HepG2 (cell line): ENCODE measurements at regions not wholly inside any gene's neighbourhood (a gene's known extent, or its start where the extent isn't known, plus 50 kb on each side); places are given as distances from the start of the nearest gene placed in this dataset.

Experiments
- ATAC-seq: fragments of 200-7000 bp; cut with Tn5 transposase; 3 replicates; pipeline ENCODE4 v1.9.1; 2020; ENCODE audit warnings: mild to moderate bottlenecking, moderate library complexity
- BruUV-seq: library from RNA; stranded (reverse); fragments of 400-500 nt; replicated peaks from 2 replicates; lab custom pipeline; 2021; lab: Mats Ljungman, UMichigan
- CTCF ChIA-PET: fragments of 300-600 bp; formaldehyde crosslinking; extraction: SDS; loops from one replicate; lab custom pipeline; 2021; ENCODE audit warnings: low total read pairs, inconsistent platforms, low intra/inter-chr PET ratio; lab: Yijun Ruan, JAX
- POLR2A ChIA-PET: fragments of 350-600 bp; sonication (Branson Sonifier 250); formaldehyde crosslinking; loops from one replicate; lab custom pipeline; 2020; ENCODE audit warnings: antibody characterized with exemption, inconsistent platforms; lab: Yijun Ruan, JAX
- DNase-seq: peaks from one replicate; pipeline ENCODE4 v3.0.0-alpha.2; 2015; ENCODE audit warnings: low spot score
- FAIRE-seq: peaks from 3 replicates; lab custom pipeline; 2011; peaks lifted over from hg19 to GRCh38; lab: Jason Lieb, UNC
- H2AFZ ChIP-seq: one replicate; pipeline ENCODE4 v1.6.1; 2011; ENCODE audit warnings: low read length, inconsistent platforms
- H3K27ac ChIP-seq: fragments of 300-600 bp; 3 replicates; pipeline ENCODE4 v1.8.0; 2011; ENCODE audit warnings: mixed run types, mild to moderate bottlenecking, mixed read lengths, low read length, inconsistent platforms; ENCODE audit not compliant: insufficient read depth; ENCODE audit errors: extremely low read length
- H3K27me3 ChIP-seq, 2 experiments: fragments of 200-600 bp in 1 of 2; 2 replicates in 1 of 2; 3 replicates in 1 of 2; pipeline versions ENCODE4 v1.6.0 to v1.8.0; 2011; ENCODE audit warnings: low read length in 2 of 2, mild to moderate bottlenecking in 2 of 2, moderate library complexity in 2 of 2, inconsistent platforms in 1 of 2; ENCODE audit not compliant: insufficient read depth in 2 of 2, control insufficient read depth in 1 of 2
- H3K36me3 ChIP-seq, 2 experiments: fragments of 200-600 bp in 1 of 2; replicated peaks in 1 of 2; 2 replicates in 1 of 2; 3 replicates in 1 of 2; pipeline versions ENCODE4 v1.5.1 to v1.8.0; 2011; ENCODE audit warnings: low read length in 2 of 2, inconsistent platforms in 1 of 2; ENCODE audit not compliant: insufficient read depth in 2 of 2, control insufficient read depth in 1 of 2
- H3K4me1 ChIP-seq: 2 replicates; pipeline ENCODE4 v1.5.1; 2012; ENCODE audit warnings: low read length, inconsistent platforms; ENCODE audit not compliant: insufficient read depth
- H3K4me2 ChIP-seq: 2 replicates; pipeline ENCODE4 v1.6.0; 2011; ENCODE audit warnings: low read depth, low read length, inconsistent platforms
- H3K4me3 ChIP-seq, 3 experiments: fragments of 200-600 bp in 1 of 3; sonication (generic), shearing (Covaris generic) in 1 of 3; replicated peaks in 1 of 3; 2 replicates each; pipeline ENCODE4 v1.5.1; 2011 to 2016; ENCODE audit warnings: low read length in 3 of 3, inconsistent platforms in 2 of 3, low read depth in 2 of 3, mild to moderate bottlenecking in 2 of 3, control low read depth in 1 of 3, mixed read lengths in 1 of 3; ENCODE audit not compliant: insufficient read depth in 1 of 3
- H3K79me2 ChIP-seq: one replicate; pipeline ENCODE4 v1.6.1; 2011; ENCODE audit warnings: low read length, inconsistent platforms; ENCODE audit not compliant: insufficient read depth
- H3K9ac ChIP-seq: 2 replicates; pipeline ENCODE4 v1.6.0; 2011; ENCODE audit warnings: mild to moderate bottlenecking, low read depth, low read length, inconsistent platforms; ENCODE audit not compliant: insufficient read depth
- H3K9me3 ChIP-seq: 2 replicates; pipeline ENCODE4 v1.5.1; 2012; ENCODE audit warnings: mild to moderate bottlenecking, low read length
- H4K20me1 ChIP-seq: 2 replicates; pipeline ENCODE4 v1.6.0; 2011; ENCODE audit warnings: inconsistent platforms, mild to moderate bottlenecking, low read length, moderate library complexity; ENCODE audit not compliant: insufficient read depth
- AGO2 ChIP-seq: fragments of 200-400 bp; formaldehyde crosslinking; optimal IDR thresholded peaks from 2 replicates; pipeline ENCODE3; 2017; ENCODE audit warnings: mild to moderate bottlenecking, low read depth, low read length, moderate library complexity
- ASH2L ChIP-seq: fragments of 300-600, 200-600 bp; sonication (generic); IDR thresholded peaks from 2 replicates; pipeline ENCODE4 v1.7.0; 2017; ENCODE audit warnings: low read depth, mild to moderate bottlenecking, moderate library complexity, mixed read lengths, low read length; ENCODE audit not compliant: insufficient read length
- ATF3 ChIP-seq: sonication (generic); formaldehyde crosslinking; IDR thresholded peaks from 2 replicates; pipeline ENCODE4 v1.4.0; 2020; ENCODE audit warnings: missing genetic modification reagents
- ETV5 ChIP-seq: IDR thresholded peaks from 2 replicates; pipeline ENCODE4 v1.6.1; 2018; ENCODE audit warnings: missing biosample characterization, missing genetic modification reagents, inconsistent platforms, borderline replicate concordance
- FOXK2 ChIP-seq: fragments of 450-650 bp; IDR thresholded peaks from 2 replicates; pipeline ENCODE4 v1.6.1; 2016
- MED8 ChIP-seq: sonication (generic); formaldehyde crosslinking; IDR thresholded peaks from 2 replicates; pipeline ENCODE4 v1.8.1; 2023; ENCODE audit warnings: mild to moderate bottlenecking, missing genetic modification reagents; ENCODE audit not compliant: insufficient replicate concordance
- SRF ChIP-seq: IDR thresholded peaks from 2 replicates; pipeline ENCODE4 v1.6.1; 2011; ENCODE audit warnings: mild to moderate bottlenecking, low read depth, low read length, moderate library complexity
- TGIF2 ChIP-seq: IDR thresholded peaks from 2 replicates; pipeline ENCODE4 v1.6.1; 2016; ENCODE audit warnings: control low read depth, missing compliant biosample characterization
- ZNF143 ChIP-seq: sonication (generic); formaldehyde crosslinking; IDR thresholded peaks from 2 replicates; pipeline ENCODE4 v1.4.0; 2020; ENCODE audit warnings: missing genetic modification reagents
- ZNF225 ChIP-seq: sonication (generic); formaldehyde crosslinking; IDR thresholded peaks from 2 replicates; pipeline ENCODE4 v1.4.0; 2020; ENCODE audit warnings: mild to moderate bottlenecking, missing genetic modification reagents
- ZNF790 ChIP-seq: sonication (generic); formaldehyde crosslinking; IDR thresholded peaks from 2 replicates; pipeline ENCODE4 v1.8.0; 2022; ENCODE audit warnings: missing genetic modification reagents, mild to moderate bottlenecking, borderline replicate concordance
- ZUFSP ChIP-seq: sonication (generic); formaldehyde crosslinking; IDR thresholded peaks from 2 replicates; pipeline ENCODE4 v1.9.0; 2021; ENCODE audit warnings: missing genetic modification reagents, mild to moderate bottlenecking, borderline replicate concordance
- WGBS: methylation state at CpG from one replicate; pipeline ENCODE4 v1.1.6; 2017; ENCODE audit warnings: low lambda C conversion rate; 5-methylcytosine and 5-hydroxymethylcytosine counted together
- in situ Hi-C: cut with HindIII; loops from 2 replicates; pipeline ENCODE4 v1.10.0; 2017; ENCODE audit warnings: low pct_unique_long_range_greater_than_20kb; ENCODE audit not compliant: extremely low pct_ligation_motif_present
- intact Hi-C: fragments of 100-400 bp; cut with micrococcal nuclease; formaldehyde crosslinking; loops from one replicate; pipeline ENCODE4 v1.10.0; 2022; ENCODE audit not compliant: unreplicated experiment
- TF ChIP-seq, protein P1 (sequence below): sonication (generic); formaldehyde crosslinking; conservative IDR thresholded peaks from 2 replicates; pipeline ENCODE4 v1.4.0; 2020; ENCODE audit warnings: missing genetic modification reagents
- TF ChIP-seq, protein P2 (sequence below): sonication (generic); formaldehyde crosslinking; IDR thresholded peaks from 2 replicates; pipeline ENCODE4 v1.8.1; 2023; ENCODE audit warnings: missing genetic modification reagents, mild to moderate bottlenecking, borderline replicate concordance
- TF ChIP-seq, protein P3 (sequence below): sonication (generic); formaldehyde crosslinking; IDR thresholded peaks from 2 replicates; pipeline ENCODE4 v1.4.0; 2020; ENCODE audit warnings: mild to moderate bottlenecking, missing genetic modification reagents
- TF ChIP-seq, protein P4 (sequence below): sonication (generic); formaldehyde crosslinking; IDR thresholded peaks from 2 replicates; pipeline ENCODE4 v1.4.0; 2020; ENCODE audit warnings: missing genetic modification reagents
- TF ChIP-seq, protein P5 (sequence below): sonication (generic); formaldehyde crosslinking; IDR thresholded peaks from 2 replicates; pipeline ENCODE4 v1.8.1; 2023; ENCODE audit warnings: mild to moderate bottlenecking, moderate library complexity, missing genetic modification reagents

DNA sequence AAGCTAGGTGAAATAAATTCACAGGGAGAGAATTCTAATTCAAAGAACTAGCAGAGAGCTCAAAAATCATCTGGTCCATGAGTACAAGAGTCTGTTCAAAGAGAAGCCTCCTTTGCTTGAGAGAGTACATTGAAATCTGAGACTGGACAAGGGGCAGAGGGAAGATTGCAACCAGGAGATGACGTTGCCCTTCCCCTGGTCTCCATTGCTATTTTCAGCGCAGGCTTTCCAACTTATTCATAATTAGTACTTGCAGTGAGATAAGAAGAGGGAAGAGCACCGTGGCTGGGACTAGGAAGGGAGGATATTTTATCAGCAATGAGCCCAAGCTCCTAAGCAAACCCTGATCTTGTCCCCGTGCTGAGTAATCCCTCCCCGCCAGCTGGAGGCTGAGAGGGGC lies 251.8 kb upstream of the RORA start:
- no peaks in the 10 kb centered on the region for H4K20me1 ChIP-seq
- no peaks in the 10 kb centered on the region for H3K4me1 ChIP-seq
- no peak overlapping the region for H3K4me2 ChIP-seq
- in situ Hi-C loops = no loop called here
- no peaks in the 10 kb centered on the region for H3K9me3 ChIP-seq
- H3K36me3 ChIP-seq = no peaks in the 10 kb centered on the region
- 56% methylated on average over 2 of the region's 5 CpGs for WGBS
- H2AFZ ChIP-seq = no peak overlapping the region
- H3K79me2 ChIP-seq = no peaks in the 10 kb centered on the region
- intact Hi-C loops = no loop called here
- no peak overlapping the region for H3K4me3 ChIP-seq
- DNase-seq = no peak
- BruUV-seq = no TSS peak
- no peak for FAIRE-seq
- POLR2A ChIA-PET = no interaction called here
- no peak overlapping the region for H3K27ac ChIP-seq
- CTCF ChIA-PET = no interaction called here
- no peak for ATAC-seq
- H3K27me3 ChIP-seq = no peaks in the 10 kb centered on the region
- no peak overlapping the region for H3K9ac ChIP-seq
- TF ChIP-seq ZNF790 (CRISPR knock-in tag) (no peak), ZNF143 (CRISPR knock-in tag) (no peak), MED8 (CRISPR knock-in tag) (no peak), TGIF2 (CRISPR knock-in tag) (no peak), AGO2 (no peak), ATF3 (CRISPR knock-in tag) (no peak), ASH2L (no peak), ZNF225 (CRISPR knock-in tag) (no peak), ZUFSP (CRISPR knock-in tag) (no peak), FOXK2 (no peak), SRF (no peak), ETV5 (CRISPR knock-in tag) (no peak)
- TF ChIP-seq, protein P1, sequence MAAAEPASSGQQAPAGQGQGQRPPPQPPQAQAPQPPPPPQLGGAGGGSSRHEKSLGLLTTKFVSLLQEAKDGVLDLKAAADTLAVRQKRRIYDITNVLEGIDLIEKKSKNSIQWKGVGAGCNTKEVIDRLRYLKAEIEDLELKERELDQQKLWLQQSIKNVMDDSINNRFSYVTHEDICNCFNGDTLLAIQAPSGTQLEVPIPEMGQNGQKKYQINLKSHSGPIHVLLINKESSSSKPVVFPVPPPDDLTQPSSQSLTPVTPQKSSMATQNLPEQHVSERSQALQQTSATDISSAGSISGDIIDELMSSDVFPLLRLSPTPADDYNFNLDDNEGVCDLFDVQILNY = no peak
- TF ChIP-seq, protein P2, sequence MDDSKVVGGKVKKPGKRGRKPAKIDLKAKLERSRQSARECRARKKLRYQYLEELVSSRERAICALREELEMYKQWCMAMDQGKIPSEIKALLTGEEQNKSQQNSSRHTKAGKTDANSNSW (CRISPR knock-in tag) = no peak
- TF ChIP-seq, protein P3, sequence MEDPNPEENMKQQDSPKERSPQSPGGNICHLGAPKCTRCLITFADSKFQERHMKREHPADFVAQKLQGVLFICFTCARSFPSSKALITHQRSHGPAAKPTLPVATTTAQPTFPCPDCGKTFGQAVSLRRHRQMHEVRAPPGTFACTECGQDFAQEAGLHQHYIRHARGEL (CRISPR knock-in tag) = no peak
- TF ChIP-seq, protein P4, sequence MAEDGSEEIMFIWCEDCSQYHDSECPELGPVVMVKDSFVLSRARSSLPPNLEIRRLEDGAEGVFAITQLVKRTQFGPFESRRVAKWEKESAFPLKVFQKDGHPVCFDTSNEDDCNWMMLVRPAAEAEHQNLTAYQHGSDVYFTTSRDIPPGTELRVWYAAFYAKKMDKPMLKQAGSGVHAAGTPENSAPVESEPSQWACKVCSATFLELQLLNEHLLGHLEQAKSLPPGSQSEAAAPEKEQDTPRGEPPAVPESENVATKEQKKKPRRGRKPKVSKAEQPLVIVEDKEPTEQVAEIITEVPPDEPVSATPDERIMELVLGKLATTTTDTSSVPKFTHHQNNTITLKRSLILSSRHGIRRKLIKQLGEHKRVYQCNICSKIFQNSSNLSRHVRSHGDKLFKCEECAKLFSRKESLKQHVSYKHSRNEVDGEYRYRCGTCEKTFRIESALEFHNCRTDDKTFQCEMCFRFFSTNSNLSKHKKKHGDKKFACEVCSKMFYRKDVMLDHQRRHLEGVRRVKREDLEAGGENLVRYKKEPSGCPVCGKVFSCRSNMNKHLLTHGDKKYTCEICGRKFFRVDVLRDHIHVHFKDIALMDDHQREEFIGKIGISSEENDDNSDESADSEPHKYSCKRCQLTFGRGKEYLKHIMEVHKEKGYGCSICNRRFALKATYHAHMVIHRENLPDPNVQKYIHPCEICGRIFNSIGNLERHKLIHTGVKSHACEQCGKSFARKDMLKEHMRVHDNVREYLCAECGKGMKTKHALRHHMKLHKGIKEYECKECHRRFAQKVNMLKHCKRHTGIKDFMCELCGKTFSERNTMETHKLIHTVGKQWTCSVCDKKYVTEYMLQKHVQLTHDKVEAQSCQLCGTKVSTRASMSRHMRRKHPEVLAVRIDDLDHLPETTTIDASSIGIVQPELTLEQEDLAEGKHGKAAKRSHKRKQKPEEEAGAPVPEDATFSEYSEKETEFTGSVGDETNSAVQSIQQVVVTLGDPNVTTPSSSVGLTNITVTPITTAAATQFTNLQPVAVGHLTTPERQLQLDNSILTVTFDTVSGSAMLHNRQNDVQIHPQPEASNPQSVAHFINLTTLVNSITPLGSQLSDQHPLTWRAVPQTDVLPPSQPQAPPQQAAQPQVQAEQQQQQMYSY (CRISPR knock-in tag) = no peak
- TF ChIP-seq, protein P5, sequence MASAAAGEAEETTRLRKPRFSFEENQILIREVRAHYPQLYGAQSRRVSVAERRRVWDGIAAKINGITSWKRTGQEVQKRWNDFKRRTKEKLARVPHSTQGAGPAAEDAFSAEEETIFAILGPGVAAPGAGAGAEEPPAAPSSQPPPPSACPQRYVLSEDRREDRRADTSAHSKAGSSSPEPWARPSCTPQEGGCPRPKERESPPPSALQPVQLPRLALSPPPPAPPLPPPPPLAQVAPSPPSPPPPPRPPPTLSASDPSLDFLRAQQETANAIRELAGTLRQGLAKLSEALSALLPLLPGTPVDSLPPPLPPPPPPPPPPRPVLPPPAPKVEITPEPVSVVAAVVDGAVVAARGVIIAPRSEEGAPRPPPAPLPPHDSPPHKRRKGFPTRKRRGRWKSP (CRISPR knock-in tag) = no peak
